ENCODE measurements at regions not wholly inside any gene's neighbourhood (a gene's known extent, or its start where the extent isn't known, plus 50 kb on each side); places are given as distances from the start of the nearest gene placed in this dataset.
"Not testable (repeated sequence)": the region's sequence is repeated elsewhere in the genome, so short reads cannot be mapped to it uniquely, and the experiment has no call there.

DNA sequence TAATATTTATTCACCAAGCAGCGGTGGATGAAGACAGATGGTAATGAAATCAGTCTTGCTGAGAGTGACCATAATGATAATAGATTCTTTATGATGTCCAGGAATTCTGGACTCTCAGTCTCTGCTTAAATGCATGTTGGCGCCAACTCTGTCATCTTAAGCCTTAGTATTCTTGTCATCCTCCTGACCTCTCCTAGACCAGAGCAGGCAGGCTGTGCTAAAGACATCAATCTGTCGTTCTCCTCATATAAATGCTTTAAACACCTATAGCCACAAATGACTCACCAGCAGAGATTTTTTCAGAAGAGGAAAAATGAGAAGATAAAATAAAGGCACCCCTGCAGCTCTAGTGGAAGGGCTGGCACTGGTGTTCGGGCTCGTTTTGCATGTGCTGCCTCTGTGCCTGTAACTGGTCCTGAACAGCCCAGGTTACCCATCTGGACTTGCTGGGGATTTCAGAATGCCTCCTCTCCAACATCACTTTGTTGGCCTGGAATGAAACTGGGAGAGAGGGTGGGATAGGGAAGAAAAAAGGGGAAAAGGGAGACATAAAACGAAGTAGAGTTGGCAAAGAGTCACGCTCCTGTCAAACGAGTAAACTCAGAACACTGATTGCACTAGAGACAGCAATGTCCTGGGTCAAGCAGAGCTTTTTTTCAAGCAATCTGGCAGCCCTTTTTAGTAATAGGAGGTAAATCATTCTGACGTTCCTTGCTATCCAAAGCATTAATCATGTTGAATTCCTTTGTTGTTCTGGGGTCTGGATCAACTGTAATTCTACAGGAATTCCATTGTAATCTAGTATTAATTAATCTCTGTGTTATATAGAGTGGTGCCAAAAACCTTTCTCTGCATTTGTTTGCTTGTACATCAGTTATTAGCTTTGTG lies 195.5 kb upstream of the CLINT1 start:
- DNase-seq (ENCODE audit: low read depth in 4 of 4, low spot score in 3 of 4), result peak in 1 of 4 donors; percentile 35

DNA sequence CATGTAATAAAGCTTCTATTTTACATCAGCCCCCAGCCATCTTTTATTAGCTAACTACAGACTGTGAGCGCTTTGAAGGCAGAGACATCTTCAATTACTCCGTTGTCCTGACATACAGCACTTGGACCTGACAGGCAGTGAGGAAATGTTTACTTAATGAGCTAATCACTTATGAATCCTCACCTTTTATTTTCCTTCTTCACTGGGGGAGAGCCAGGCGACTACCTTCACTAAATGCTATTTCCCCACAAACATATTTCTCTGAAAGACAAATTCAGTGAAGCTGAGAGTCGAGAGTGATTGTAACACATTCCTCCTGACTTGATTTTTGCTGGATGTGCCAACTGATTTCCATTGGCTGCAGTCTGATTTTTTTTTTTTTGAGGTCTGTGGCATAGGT lies 192.1 kb upstream of the CLINT1 start:
- DNase-seq (ENCODE audit: low read depth in 4 of 4, low spot score in 3 of 4), result no peak

DNA sequence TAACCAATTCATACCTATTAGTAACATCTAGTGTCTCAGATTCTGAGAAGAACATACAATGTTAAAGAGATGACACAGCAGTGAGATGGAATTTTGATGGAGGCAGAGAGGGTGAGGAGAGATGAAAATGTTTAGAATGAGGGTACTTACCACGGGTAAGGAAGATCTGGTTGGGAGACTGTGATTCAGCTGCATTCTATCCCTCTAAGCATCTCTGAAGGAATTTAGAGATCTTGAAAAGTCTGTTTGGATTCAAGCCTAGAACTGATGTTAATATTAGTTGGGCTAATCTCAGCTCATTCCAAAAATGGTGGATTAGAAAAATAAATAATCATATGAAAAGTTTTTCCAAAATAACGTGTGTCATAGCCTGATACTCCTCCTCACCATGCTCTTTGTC lies 191.5 kb upstream of the CLINT1 start:
- no peak for DNase-seq (ENCODE audit: low read depth in 4 of 4, low spot score in 3 of 4)

DNA sequence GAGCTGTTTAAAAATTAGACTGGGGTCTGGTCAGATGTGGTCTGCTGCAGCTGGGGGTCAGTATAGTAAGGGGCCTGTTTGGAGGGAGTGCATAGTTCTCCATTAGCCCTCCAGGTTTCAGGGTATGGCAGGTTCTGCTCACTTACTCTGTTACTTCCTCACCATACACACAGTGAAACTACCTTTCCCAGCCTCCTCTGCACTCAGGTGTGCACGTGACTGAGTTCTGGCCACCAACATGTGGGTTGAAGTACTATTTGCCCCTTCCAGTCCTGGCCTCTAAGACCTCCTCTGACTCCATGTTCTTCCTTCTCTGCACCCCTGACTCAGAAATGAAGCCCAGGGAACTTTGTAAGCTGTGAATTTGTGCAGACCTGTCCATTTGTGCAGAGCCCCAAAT lies 190.5 kb upstream of the CLINT1 start:
- DNase-seq (ENCODE audit: low read depth in 4 of 4, low spot score in 3 of 4), result no peak

DNA sequence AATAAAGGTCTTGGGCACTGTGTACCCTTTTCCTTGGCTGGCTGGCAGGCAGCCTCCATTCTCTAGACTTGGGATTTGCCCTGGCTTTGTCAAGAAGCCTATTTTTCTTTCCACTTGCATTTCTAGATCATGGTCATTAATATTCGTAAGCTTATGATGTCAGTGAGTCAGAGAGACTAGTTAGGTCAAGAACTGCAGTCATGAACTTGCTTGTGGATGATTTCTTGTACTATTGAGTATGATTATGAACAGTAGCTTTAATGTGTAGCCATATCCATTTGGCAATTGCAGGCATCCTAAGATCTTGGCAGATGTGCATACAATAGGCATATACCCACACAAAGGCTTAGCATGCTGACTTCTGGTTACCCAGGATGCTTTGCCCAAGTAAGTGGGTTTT lies 186.8 kb upstream of the CLINT1 start:
- no peak for DNase-seq (ENCODE audit: low read depth in 4 of 4, low spot score in 3 of 4)

DNA sequence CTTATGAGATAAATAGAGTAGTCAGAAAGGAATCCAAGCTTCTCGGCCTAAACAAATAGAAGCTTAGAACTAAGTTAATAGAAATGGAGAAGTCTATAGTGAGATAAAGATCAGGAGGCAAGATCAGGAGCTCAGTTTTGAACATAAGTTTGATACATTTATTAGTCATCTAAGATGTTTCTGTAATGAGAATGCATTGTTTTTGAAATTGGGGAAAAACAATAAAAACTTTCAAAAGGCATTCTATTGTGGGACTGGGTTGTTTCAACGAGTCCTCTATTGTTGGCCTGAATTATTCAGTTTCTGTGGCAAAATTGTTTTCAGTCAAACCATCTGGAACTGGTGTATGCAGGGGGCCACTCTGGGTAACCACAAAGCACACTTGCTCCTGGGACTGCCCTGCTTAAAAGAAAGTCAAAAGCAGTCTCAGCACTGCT lies 181.0 kb upstream of the CLINT1 start:
- no peak for DNase-seq (ENCODE audit: low read depth in 4 of 4, low spot score in 3 of 4)

DNA sequence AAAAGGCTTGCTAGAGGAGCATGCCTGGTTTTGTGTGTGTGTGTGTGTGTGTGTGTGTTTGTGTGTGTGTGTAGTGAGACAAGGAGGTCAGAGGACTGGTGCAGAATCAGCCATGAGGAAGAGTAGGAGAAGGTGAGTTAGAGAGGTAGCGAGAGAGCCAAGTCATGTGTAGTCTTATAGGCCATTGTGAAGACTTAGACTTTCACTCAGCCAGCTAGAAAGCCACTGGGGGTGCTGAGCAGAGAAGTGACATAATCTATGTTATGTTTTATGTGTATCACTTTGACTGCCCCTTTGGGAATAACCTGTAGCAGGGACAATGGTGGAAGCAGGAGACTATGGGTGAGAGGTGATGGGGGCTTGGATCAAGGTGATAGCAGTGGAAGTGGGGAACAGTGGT lies 180.5 kb upstream of the CLINT1 start:
- no peak for DNase-seq (ENCODE audit: low read depth in 4 of 4, low spot score in 3 of 4)

DNA sequence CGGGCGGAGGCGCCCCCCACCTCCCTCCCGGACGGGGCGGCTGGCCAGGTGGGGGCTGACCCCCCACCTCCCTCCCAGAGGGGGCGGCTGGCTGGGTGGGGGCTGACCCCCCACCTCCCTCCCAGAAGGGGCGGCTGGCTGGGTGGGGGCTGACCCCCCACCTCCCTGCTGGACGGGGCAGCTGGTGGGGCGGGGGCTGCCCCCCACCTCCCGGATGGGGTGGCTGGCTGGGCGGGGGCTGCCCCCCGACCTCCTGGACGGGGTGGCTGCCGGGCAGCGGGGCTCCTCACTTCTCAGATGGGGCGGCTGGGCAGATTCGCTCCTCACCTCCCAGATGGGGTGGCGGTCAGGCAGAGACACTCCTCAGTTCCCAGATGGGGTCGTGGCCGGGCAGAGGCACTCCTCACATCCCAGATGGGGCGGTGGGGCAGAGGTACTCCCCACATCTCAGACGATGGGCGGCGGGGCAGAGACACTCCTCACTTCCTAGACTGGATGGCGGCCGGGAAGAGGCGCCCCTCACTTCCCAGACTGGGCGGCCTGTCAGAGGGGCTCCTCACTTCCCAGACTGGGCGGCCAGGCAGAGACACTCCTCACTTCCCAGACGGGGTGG lies 178.1 kb upstream of the CLINT1 start:
- DNase-seq (ENCODE audit: low read depth in 4 of 4, low spot score in 3 of 4), result not testable (repeated sequence)

DNA sequence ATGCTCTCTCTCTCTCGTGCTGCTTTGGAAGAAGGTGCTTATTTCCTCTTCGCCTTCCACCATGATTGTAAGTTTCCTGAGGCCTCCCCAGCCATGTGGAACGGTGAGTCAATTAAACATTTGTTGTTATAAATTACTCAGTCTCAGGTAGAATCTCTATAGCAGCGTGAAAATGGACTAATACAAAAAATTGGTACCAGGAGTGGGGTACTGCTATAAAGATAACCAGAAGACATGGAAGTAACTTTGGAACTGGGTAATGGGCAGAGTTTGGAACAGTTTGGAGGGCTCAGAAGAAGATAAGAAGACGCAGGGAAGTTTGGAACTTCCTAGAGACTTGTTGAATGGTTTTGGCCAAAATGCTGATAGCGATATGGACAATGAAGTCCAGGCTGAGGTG lies 175.6 kb upstream of the CLINT1 start:
- not testable (repeated sequence) for DNase-seq (ENCODE audit: low read depth in 4 of 4, low spot score in 3 of 4)

DNA sequence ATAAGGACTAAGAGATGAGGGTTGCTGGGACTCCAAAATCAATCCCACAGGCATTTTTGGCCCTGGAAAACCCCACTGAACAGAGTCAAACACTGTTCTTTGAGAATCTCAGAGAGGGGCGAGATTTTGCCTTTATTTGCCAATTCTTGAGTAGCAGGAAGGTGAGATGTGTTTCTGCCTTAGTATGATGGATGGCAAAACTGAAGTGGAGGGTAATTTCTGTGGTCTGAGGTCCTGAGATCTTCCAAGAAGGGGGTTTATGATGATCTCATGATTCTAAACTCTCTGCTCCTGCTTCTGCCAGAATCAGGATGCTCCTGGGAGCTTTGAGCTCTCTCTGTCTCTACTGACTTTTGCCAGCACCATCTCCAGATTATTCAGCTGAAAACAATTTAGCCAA lies 174.8 kb upstream of the CLINT1 start:
- DNase-seq (ENCODE audit: low read depth in 4 of 4, low spot score in 3 of 4), result no peak

DNA sequence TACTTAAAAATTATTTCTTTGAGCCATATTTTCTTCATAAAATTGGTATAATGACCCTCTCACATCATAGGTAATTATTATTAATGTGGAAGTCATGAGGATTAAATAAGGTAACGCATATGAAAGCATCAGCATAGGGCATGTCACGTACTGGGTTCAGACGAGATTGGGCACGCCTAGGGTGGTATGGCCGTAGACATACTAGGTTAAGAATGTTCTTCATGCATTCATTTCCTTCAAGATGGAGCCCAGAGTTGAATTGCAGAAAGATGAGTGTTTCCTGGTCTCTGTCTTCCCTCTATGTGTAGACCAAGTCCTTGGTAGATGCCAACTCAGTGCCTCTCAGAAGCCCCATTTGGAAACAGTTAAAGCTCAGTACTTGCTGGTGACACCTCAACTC lies 174.1 kb upstream of the CLINT1 start:
- DNase-seq (ENCODE audit: low read depth in 4 of 4, low spot score in 3 of 4), result no peak

DNA sequence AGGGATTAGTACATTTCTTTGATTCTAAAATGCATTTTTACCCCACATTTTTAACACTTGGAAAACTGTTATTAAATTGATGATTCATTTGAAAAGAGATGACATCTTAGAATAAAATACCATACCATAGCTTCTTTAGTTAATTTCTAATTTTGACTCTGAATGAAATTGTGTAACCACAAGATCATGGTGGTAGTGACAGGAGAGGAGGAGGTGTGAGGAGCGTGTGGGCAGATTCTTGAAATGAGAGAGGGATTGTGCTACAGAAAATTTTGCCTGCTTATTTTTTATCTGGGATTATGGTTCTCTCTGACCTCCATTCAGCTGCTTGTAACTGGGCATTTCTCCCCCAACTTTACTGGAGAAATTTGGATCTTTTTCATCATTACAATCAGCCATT lies 173.3 kb upstream of the CLINT1 start:
- no peak for DNase-seq (ENCODE audit: low read depth in 4 of 4, low spot score in 3 of 4)

DNA sequence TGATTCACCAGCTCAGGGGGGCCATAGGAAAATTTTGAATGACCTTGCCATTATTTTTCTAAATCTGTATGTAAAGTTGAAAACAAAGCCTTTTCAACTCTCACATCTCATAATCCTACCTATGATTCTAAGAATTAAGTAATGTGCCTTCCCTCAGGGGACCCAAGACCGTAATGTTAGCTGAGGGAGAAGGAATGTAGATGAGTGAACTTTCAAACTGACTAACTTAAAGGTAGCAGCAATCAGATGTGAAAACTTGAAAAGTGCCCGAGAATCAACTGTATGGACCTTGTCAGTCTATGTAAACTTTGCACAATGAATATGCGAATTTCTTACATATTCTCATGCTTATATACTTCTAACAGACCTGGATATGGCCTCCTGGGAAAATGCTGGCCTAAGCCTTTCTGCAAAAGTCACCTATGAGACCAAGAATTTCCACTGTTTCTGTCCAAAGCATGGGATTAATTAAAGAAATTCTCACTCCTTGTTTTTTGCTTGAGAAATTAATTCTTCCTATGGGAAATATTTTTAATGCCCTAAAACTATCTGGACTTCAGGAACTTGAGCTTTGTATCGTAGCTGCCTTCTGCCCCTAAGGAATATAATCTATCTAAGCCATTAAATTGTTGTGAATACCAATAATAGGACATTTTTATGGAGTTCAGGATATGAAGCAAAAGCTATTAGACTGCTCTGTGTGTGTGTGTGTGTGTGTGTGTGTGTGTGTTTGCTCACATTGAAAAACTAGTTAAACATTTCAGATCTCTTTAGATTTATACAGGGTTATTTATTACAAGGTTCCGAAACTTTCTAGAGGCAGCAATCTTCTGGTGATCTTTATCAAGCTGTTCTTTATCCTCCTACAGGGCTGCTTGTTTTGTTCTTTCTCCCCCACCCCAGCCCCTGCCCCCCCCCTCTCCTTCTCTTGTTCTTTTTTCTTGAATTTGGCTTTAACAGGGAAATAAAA lies 169.1 kb upstream of the CLINT1 start:
- DNase-seq (ENCODE audit: low read depth in 4 of 4, low spot score in 3 of 4), result peak in 2 of 4 donors; percentile 48 to 66

DNA sequence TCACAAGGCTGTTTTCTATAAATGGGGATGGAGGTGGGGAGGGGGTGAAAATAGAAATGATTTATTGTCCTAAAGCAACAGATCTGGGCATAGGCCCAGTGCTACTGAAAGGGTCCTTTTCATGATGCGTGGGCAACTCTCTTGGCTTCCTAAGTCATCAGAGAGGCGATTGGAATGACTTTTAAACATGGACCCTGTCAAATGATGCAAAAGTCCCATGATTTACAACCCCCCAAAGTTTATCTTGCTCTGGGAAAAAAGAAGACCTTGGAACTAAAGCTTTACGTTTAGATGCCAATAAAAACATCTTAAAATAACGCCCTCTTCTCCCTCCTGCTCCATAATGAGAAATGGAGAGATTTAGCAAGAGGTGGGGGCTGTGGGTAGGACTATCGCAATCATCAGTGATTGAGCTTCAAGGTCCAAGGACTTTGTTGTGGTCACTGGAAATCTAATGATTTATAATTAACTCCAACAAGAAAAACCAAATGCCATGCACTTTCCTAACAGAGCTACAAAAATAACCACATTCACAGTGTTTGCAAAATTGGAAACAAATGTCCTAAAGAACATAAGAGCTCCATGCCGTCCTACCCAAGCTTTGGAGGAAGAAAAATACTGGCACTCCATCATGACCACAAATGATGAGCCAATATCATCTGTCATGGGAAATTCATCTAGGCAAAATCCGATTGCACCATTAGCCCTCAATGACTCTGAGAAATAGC lies 167.5 kb upstream of the CLINT1 start:
- DNase-seq (ENCODE audit: low read depth in 4 of 4, low spot score in 3 of 4), result no peak

DNA sequence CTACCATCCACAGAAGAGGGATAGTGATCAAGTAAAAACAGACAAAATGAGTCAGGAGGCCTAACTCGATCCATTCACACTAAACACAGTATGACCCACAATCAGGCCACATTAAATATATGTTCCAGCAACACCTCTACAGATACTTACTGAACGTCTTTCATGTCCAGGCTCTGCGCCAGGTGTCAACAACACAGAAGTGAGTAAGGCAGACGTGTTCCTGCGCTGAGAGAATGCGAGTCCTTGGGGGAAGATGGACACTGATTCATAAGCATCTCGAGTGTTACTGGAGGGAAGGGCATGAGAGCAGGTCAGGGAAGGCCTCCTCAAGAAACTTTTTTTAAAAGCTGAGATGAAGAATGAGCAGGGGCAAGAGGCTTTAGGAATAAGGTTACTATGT lies 164.3 kb upstream of the CLINT1 start:
- no peak for DNase-seq (ENCODE audit: low read depth in 4 of 4, low spot score in 3 of 4)

DNA sequence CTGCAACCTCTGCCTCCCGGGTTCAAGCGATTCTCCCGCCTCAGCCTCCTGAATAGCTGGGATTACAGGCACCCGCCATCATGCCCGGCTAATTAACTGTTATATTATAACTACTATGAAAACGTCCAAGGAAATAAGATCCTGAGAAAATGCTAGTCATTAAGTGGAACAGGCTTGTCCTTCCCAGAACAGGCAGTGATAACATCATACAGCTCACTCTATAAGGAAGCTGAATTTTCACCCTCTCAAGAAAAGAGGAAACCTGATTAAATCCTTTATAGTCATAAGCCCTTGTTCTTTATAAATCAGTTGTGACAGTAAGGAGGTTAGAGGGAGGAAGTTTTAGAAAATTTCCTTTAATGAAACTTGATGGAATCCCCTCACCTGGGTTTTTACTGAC lies 163.9 kb upstream of the CLINT1 start:
- no peak for DNase-seq (ENCODE audit: low read depth in 4 of 4, low spot score in 3 of 4)

DNA sequence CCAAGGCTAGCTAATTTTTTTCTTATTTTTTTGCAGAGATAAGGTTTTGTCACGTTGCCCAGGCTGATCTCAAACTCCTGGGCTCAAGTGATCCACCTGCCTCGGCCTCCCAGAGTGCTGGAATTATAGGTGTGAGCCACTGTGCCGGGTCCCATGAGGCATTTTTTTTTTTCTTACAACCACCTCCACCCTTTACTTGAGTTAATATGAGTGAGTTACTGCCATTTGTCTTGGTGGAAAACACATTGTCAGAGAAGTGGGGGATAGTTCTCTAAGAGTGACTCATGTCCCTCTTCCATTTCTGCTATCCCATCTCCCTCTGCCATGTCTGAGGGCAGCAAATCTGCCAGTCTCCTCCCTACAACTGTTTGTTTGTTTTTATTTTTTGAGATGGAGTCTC lies 163.4 kb upstream of the CLINT1 start:
- DNase-seq (ENCODE audit: low read depth in 4 of 4, low spot score in 3 of 4), result no peak

DNA sequence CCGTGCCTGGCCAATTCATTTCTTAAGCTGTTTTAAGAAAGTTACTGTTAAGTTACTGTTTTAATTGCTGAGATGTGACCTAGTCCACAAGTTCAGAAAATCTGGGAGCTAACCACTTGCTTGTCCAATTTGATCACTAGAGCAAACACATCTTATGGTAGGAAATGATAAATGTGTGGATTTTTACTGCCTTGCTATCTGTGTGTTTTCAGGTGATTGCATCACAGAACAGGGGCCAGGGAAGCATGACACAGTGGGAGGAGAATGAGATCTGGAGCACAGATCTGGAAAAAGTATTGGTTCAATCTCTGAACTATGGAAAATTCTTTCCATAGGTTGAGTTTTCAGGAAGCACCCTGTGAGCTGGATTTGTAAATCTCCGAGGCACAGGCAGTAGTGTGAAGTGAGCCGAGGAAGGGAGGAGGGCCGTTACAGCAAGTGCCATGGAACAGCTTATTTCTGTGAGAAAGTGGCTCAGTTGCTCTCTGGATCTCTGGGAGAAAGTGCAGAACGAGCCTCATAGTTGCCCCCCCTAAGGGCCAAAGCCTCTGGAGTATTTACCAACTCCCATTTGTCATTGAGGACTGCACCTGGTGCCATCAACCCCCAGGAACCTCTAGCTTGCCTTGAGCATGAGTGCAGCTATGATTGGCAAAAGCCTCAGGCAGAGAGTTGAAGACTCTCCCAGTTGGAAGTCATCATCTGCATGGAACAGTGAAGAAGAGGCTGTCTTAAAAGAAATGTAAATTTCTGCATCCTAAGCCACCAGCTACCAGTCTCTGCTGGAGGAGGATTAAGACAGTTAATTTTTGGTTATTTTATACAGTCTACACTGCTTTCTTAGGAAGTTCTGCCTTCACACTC lies 161.8 kb upstream of the CLINT1 start:
- no peak for DNase-seq (ENCODE audit: low read depth in 4 of 4, low spot score in 3 of 4)

DNA sequence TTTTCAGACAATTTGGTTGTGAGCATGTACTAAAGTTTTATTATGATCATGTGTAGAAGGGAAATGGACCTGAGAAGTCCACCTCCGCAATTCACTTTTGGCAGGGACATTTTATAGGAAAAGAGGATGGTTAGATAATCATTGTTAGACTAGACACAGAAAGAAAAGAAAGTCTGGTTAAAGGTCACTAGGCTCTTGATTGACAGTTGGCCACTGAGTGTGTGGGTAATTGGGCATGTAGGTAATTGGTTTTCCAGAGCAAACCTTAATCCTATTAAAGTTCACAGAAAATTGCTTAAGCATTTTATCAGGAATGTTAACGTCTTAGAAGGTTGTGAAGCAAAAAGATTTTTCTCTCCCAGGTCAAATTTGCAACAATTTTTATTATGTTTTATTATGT lies 158.5 kb upstream of the CLINT1 start:
- no peak for DNase-seq (ENCODE audit: low read depth in 4 of 4, low spot score in 3 of 4)

DNA sequence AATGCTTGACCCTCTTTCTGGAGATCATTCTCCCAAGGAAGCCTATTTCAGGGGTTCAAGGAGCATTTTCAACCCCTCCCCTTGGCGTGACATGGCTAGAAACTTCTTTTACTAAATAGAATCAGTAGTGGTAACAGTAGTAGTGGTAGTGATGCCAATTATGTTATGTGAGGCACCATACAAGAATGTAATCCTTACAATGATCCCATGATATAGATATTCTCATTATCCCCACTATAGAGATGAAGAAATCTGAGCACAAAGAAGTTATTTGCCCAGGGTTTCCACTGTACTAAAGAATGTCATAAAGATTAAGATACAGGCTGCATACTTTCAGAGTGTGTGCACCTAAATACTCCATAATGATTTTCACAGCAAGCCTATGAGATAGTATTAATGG lies 155.4 kb upstream of the CLINT1 start:
- DNase-seq (ENCODE audit: low read depth in 4 of 4, low spot score in 3 of 4), result no peak
